ENCODE measurements at regions not wholly inside any gene's neighbourhood (a gene's known extent, or its start where the extent isn't known, plus 50 kb on each side); places are given as distances from the start of the nearest gene placed in this dataset.

GRCh38 chr11:22474616-22475015 lies 136.4 kb downstream of the SLC17A6 start:
- H3K9me3 ChIP-seq (ENCODE audit: insufficient read depth, low read depth, low read length), result no peaks in the 10 kb centered on the region
- no peaks in the 10 kb centered on the region for H3K79me2 ChIP-seq (ENCODE audit: insufficient read depth, low read length)
- no peaks in the 10 kb centered on the region for H3K4me1 ChIP-seq (ENCODE audit: insufficient read depth, low read length, poor library complexity, severe bottlenecking)
- no peak overlapping the region for H2AFZ ChIP-seq (ENCODE audit: low read length)
- H3F3A ChIP-seq (ENCODE audit: low read depth), result no peaks in the 10 kb centered on the region
- H3K4me3 ChIP-seq (ENCODE audit: low read length, poor library complexity, severe bottlenecking), result no peak overlapping the region
- H3K9me2 ChIP-seq (replicated peaks; ENCODE audit: low read depth, low read length), result no peaks in the 10 kb centered on the region
- no peaks in the 10 kb centered on the region for H3K27me3 ChIP-seq (ENCODE audit: insufficient read depth, low read length, poor library complexity, severe bottlenecking)
- H3K4me2 ChIP-seq (ENCODE audit: low read depth, low read length, poor library complexity, severe bottlenecking), result no peak overlapping the region
- TF ChIP-seq EZH2phosphoT487 (IDR thresholded peaks at IDR 0.05; ENCODE audit: borderline replicate concordance) (no peak), CTCF (conservative IDR thresholded peaks at IDR 0.05; ENCODE audit: low read length) (no peak)
- H3K9ac ChIP-seq (ENCODE audit: low read depth, low read length, poor library complexity, severe bottlenecking), result no peak overlapping the region
- H4K20me1 ChIP-seq (ENCODE audit: insufficient read depth, low read length, poor library complexity, severe bottlenecking), result no peaks in the 10 kb centered on the region
- H3K36me3 ChIP-seq (ENCODE audit: insufficient read depth, low read length), result no peaks in the 10 kb centered on the region

- H3K4me1 ChIP-seq (ENCODE audit: insufficient read depth, low read length, poor library complexity, severe bottlenecking), result no peaks in the 10 kb centered on the region
- H3K4me2 ChIP-seq (ENCODE audit: low read depth, low read length, poor library complexity, severe bottlenecking), result no peak overlapping the region
- no peak overlapping the region for H3K9ac ChIP-seq (ENCODE audit: low read depth, low read length, poor library complexity, severe bottlenecking)
- no peaks in the 10 kb centered on the region for H3K79me2 ChIP-seq (ENCODE audit: insufficient read depth, low read length)
- H3K27me3 ChIP-seq (ENCODE audit: insufficient read depth, low read length, poor library complexity, severe bottlenecking), result no peaks in the 10 kb centered on the region
- TF ChIP-seq EZH2phosphoT487 (IDR thresholded peaks at IDR 0.05; ENCODE audit: borderline replicate concordance), result no peak
- TF ChIP-seq CTCF (conservative IDR thresholded peaks at IDR 0.05; ENCODE audit: low read length), result no peak
- H2AFZ ChIP-seq (ENCODE audit: low read length), result no peak overlapping the region
- no peaks in the 10 kb centered on the region for H3K9me2 ChIP-seq (replicated peaks; ENCODE audit: low read depth, low read length)
- H3F3A ChIP-seq (ENCODE audit: low read depth), result no peaks in the 10 kb centered on the region
- no peaks in the 10 kb centered on the region for H3K36me3 ChIP-seq (ENCODE audit: insufficient read depth, low read length)
- H3K9me3 ChIP-seq (ENCODE audit: insufficient read depth, low read depth, low read length), result no peaks in the 10 kb centered on the region
- H3K4me3 ChIP-seq (ENCODE audit: low read length, poor library complexity, severe bottlenecking), result no peak overlapping the region
- H4K20me1 ChIP-seq (ENCODE audit: insufficient read depth, low read length, poor library complexity, severe bottlenecking), result no peaks in the 10 kb centered on the region
Observed at GRCh38 chr11:22473586-22473985, 135.4 kb downstream of the SLC17A6 start.

- no peak overlapping the region for H3K4me2 ChIP-seq (ENCODE audit: low read depth, low read length, poor library complexity, severe bottlenecking)
- no peaks in the 10 kb centered on the region for H3K9me2 ChIP-seq (replicated peaks; ENCODE audit: low read depth, low read length)
- no peaks in the 10 kb centered on the region for H3K36me3 ChIP-seq (ENCODE audit: insufficient read depth, low read length)
- H3K9ac ChIP-seq (ENCODE audit: low read depth, low read length, poor library complexity, severe bottlenecking), result no peak overlapping the region
- H3K27me3 ChIP-seq (ENCODE audit: insufficient read depth, low read length, poor library complexity, severe bottlenecking), result no peaks in the 10 kb centered on the region
- H4K20me1 ChIP-seq (ENCODE audit: insufficient read depth, low read length, poor library complexity, severe bottlenecking), result no peaks in the 10 kb centered on the region
- H3F3A ChIP-seq (ENCODE audit: low read depth), result no peaks in the 10 kb centered on the region
- no peaks in the 10 kb centered on the region for H3K4me1 ChIP-seq (ENCODE audit: insufficient read depth, low read length, poor library complexity, severe bottlenecking)
- TF ChIP-seq EZH2phosphoT487 (IDR thresholded peaks at IDR 0.05; ENCODE audit: borderline replicate concordance), result no peak
- TF ChIP-seq CTCF (conservative IDR thresholded peaks at IDR 0.05; ENCODE audit: low read length), result no peak
- H2AFZ ChIP-seq (ENCODE audit: low read length), result no peak overlapping the region
- H3K79me2 ChIP-seq (ENCODE audit: insufficient read depth, low read length), result no peaks in the 10 kb centered on the region
- no peak overlapping the region for H3K4me3 ChIP-seq (ENCODE audit: low read length, poor library complexity, severe bottlenecking)
- H3K9me3 ChIP-seq (ENCODE audit: insufficient read depth, low read depth, low read length), result no peaks in the 10 kb centered on the region
Observed at GRCh38 chr11:22472306-22472705, 134.1 kb downstream of the SLC17A6 start.

Measured in Loucy (cell line).